ENCODE measurements at regions not wholly inside any gene's neighbourhood (a gene's known extent, or its start where the extent isn't known, plus 50 kb on each side); places are given as distances from the start of the nearest gene placed in this dataset.

- intact Hi-C loops (cut with DNase I), result no loop called here
- ATAC-seq (no peak), DNase-seq (no peak)
- Histone ChIP-seq H3K27ac (no peak overlapping the region), H3K36me3 (no peaks in the 10 kb centered on the region), H3K27me3 (no peaks in the 10 kb centered on the region), H3K4me1 (no peaks in the 10 kb centered on the region), H3K9me3 (no peaks in the 10 kb centered on the region), H3K4me3 (no peak overlapping the region)
- TF ChIP-seq CTCF (IDR thresholded peaks at IDR 0.05) (no peak), POLR2A (IDR thresholded peaks at IDR 0.05) (no peak)
- WGBS (ENCODE audit: insufficient coverage, low coverage, low lambda C conversion rate, missing lambda C conversion rate), result 20% methylated on average over 1 of the region's 1 CpG
These were observed 76.0 kb upstream of the CTTNBP2 start for GRCh38 chr7:117949232-117949631.

GRCh38 chr7:117950601-117951260 is 77.5 kb upstream of the CTTNBP2 start:
- H3K27ac ChIP-seq, result no peak overlapping the region
- intact Hi-C loops (cut with DNase I), result no loop called here
- no peaks in the 10 kb centered on the region for H3K4me1 ChIP-seq
- WGBS (ENCODE audit: insufficient coverage, low coverage, low lambda C conversion rate, missing lambda C conversion rate), result 49% methylated on average over 4 of the region's 6 CpGs
- H3K9me3 ChIP-seq, result no peaks in the 10 kb centered on the region
- no peak for TF ChIP-seq POLR2A (IDR thresholded peaks at IDR 0.05)
- no peak for TF ChIP-seq CTCF (IDR thresholded peaks at IDR 0.05)
- no peaks in the 10 kb centered on the region for H3K36me3 ChIP-seq
- H3K4me3 ChIP-seq, result no peak overlapping the region
- no peaks in the 10 kb centered on the region for H3K27me3 ChIP-seq
- ATAC-seq (no peak), DNase-seq (no peak)

DNA sequence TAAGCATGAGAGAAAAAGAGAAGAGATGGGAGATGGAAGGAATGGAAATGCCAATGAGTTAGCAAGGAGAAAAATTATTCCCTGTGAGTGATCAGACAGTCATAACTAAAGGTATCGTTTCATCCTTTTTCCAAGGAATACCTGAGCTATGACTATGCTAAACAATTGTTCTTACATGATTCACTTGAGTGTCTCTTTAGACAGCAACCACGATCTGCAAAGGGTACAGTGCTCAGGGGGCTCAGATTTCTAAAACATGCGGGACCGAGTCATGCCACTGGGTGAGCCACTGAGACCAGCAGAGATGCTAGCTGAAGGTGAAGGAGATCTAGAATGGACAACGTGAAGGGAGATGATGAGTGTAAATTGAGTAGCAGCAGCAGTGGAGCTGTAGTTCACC is 78.0 kb upstream of the CTTNBP2 start:
- intact Hi-C loops (cut with DNase I), result no loop called here
- ATAC-seq (no peak), DNase-seq (no peak)
- 83% methylated on average over 4 of the region's 5 CpGs for WGBS (ENCODE audit: insufficient coverage, low coverage, low lambda C conversion rate, missing lambda C conversion rate)
- Histone ChIP-seq H3K9me3 (no peaks in the 10 kb centered on the region), H3K27ac (no peak overlapping the region), H3K36me3 (no peaks in the 10 kb centered on the region), H3K4me1 (no peaks in the 10 kb centered on the region), H3K27me3 (no peaks in the 10 kb centered on the region), H3K4me3 (no peak overlapping the region)
- TF ChIP-seq POLR2A (IDR thresholded peaks at IDR 0.05) (no peak), CTCF (IDR thresholded peaks at IDR 0.05) (no peak)

- 46% methylated on average over 4 of the region's 4 CpGs for WGBS (ENCODE audit: insufficient coverage, low coverage, low lambda C conversion rate, missing lambda C conversion rate)
- TF ChIP-seq CTCF (IDR thresholded peaks at IDR 0.05) (no peak), POLR2A (IDR thresholded peaks at IDR 0.05) (no peak)
- Histone ChIP-seq H3K27me3 (no peaks in the 10 kb centered on the region), H3K36me3 (no peaks in the 10 kb centered on the region), H3K9me3 (no peaks in the 10 kb centered on the region), H3K4me3 (no peak overlapping the region), H3K4me1 (no peaks in the 10 kb centered on the region), H3K27ac (no peak overlapping the region)
- ATAC-seq, result no peak
- no peak for DNase-seq
- intact Hi-C loops (cut with DNase I), result no loop called here
These were observed 78.5 kb upstream of the CTTNBP2 start for GRCh38 chr7:117951691-117952280.
